GM18508 (cell line): ENCODE measurements at regions not wholly inside any gene's neighbourhood (a gene's known extent, or its start where the extent isn't known, plus 50 kb on each side); places are given as distances from the start of the nearest gene placed in this dataset.

Experiments used
- ATAC-seq: cut with Tn5 transposase; IDR thresholded peaks from one replicate; pipeline ENCODE4 v1.9.1; 2021; ENCODE audit warnings: moderate number of reproducible peaks; ENCODE audit not compliant: insufficient read depth, unreplicated experiment

GRCh38 chr17:55635253-55635914 is 87.3 kb downstream of the TMEM100 start:
- ATAC-seq = no peak

- ATAC-seq = no peak
These were observed 88.0 kb downstream of the TMEM100 start for GRCh38 chr17:55634702-55635101.

DNA sequence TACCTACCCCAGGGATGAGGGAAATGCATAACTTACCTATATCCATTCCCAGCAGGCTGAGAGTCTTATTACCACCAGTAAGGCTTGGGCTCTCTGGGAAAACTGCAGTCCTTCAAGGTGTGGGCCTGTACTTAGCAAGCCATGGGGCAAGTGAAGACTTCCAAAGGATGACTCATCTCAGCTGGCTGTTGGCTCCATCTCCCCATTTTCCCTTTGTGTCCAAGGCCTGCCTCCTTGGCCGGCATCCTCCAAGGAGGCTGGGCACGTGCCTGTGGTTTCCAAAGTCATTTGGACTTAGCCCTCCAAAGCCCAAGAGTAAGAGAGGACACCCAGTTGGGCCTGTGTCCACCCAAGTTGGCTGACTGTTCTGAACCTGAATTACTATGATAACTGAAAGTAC is 89.8 kb downstream of the TMEM100 start:
- no peak for ATAC-seq

DNA sequence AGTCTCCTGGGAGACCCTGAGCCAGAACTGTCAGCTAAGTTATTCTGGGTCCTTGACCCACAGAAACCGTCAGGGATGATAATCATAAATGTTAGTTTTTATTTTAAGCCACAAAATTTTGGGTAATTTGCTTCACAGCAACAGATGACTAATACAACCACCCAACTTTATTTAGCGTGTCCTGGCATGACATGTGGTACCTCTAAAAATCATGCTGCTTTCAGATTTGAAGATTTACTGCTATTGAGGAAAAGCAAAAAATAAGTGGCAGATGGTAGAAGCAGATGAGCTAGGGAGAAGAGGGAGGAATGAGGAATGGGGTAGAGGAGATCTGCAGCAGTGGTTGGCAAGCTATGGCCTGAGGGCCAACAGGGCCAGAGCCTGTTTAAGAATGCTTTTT is 90.4 kb downstream of the TMEM100 start:
- no peak for ATAC-seq

DNA sequence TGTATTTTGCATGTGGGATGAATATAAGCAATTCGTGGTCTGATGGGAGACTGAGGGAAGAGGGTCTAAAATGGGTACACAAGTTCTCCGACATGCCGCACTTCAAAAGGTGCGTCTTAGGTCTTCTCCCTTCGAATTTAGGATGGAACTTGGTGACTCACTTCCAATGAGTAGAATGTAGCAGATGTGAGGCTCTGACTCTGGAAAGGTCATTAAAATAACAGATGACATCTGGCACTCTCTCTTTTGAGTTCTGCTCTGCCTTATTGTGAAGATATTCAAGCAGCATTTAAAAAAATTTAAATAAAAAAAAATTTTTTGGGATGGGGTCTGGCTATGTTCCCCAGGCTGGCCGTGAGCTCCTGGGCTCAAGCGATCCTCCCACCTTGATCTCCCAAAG is 92.7 kb downstream of the TMEM100 start:
- no peak for ATAC-seq

GRCh38 chr17:55625521-55625920 is 97.1 kb downstream of the TMEM100 start:
- no peak for ATAC-seq

DNA sequence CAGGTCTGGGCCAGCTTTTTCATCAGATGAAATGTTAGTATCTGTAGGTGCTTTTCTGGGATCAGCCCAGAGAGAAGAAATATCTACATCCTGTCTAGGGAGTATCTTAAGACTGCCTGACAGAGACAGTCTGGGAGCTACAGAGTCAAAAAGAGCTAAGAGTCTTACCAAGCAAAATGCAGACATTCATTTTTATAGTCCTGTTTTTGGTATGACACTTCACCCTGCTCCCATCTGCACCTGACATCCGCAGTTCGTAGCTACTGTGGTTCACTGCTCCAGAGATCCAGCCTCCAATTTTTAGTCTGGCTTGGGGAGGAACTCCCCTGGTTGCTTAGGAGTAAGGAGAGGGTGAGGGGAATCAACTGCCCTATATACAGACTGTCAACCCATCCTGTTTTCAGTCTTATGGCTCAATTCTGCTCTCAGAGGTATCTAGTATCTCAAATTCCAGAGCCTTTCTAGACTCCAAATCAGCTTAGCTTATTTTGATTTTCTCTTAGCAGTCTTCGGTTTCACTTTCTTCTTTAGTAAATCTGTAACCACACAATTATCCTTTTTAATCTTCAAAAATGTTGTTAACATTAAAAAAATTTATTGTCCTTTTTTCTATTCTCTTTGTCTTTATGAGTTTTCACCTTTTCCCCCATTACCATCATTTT is 97.8 kb downstream of the TMEM100 start:
- no peak for ATAC-seq

DNA sequence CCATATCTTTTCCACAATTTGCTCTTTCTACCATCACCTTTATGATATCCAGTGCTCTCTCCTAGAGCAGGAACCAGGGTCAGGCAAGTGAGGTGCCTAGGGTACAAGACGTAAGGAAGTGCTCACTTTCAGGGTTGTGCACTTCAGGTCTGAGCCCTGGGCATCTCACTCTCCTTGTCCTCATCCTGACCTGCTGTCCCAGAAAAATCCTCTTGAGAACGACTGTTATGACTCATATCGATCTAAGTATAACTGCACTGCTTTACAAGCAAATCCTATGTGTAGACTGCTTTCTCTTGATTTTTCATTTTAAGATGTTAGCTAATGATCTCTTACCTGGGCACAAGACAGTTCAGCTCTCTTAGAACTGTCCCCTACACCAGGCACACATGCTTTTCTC is 100.1 kb downstream of the TMEM100 start:
- no peak for ATAC-seq

DNA sequence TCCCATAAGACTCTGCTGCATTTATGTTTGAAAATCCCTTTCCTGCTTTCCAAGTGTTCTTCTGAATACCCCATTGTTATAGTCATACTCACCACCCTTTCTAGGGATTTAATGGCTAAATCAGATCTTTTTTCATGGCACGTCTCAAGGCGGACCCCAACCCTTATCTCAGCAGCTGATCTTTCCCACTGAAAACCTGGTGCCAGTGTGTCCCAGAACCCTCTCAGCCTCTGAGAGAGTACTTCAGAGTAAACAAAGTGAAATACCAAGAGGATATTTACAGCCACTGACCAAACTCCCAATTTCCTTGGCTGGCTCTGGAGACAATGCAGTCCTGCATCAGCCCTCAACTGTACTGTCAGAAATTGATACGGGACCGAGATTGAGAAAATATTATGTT is 101.7 kb downstream of the TMEM100 start:
- no peak for ATAC-seq

- no peak for ATAC-seq
These were observed 102.6 kb downstream of the TMEM100 start for GRCh38 chr17:55620023-55620422.

DNA sequence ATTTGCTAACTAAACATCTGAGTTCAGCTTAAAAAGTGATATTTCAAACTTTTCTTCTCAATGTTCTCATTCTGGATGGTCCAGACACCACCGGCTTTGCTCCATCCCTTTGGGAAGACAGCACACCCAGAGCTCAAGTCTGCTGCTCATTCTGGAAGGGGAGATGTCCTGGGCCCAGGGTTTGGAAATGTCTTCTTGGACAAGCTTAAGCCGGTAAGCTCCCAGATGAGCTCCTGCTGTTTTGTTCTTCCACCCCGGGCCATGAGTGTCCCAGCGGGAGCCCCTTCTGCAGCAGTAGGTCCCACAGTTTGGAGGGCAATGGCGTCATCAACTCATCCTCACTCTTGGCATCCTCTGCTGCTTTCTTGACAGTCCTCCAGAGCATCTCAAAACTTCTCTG is 105.2 kb downstream of the TMEM100 start:
- ATAC-seq = no peak

- ATAC-seq = no peak
These were observed 102.8 kb upstream of the SMIM36 start for GRCh38 chr17:55614061-55614460.

GRCh38 chr17:55612691-55613141 is 101.5 kb upstream of the SMIM36 start:
- ATAC-seq = no peak

GRCh38 chr17:55607731-55608341 is 96.6 kb upstream of the SMIM36 start:
- no peak for ATAC-seq

DNA sequence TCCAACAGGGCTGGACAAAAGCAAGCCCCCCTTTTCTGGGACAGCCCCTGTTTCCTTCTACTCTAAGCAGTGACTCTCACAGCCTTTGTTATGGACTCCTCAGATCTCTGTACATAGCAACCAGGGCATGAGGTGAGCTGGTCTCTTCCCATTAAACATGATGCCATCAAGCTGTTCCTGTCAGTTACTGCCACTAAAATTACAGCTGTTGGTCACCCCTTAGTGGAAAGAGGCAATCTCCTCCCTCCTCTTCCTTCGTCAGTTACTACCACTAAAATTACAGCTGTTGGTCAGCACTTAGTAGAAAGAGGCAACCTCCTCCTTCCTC is 95.2 kb upstream of the SMIM36 start:
- ATAC-seq = no peak

- no peak for ATAC-seq
These were observed 94.6 kb upstream of the SMIM36 start for GRCh38 chr17:55605705-55606487.

GRCh38 chr17:55601874-55602364 is 90.7 kb upstream of the SMIM36 start:
- no peak for ATAC-seq

- no peak for ATAC-seq
These were observed 87.2 kb upstream of the SMIM36 start for GRCh38 chr17:55598495-55598894.

DNA sequence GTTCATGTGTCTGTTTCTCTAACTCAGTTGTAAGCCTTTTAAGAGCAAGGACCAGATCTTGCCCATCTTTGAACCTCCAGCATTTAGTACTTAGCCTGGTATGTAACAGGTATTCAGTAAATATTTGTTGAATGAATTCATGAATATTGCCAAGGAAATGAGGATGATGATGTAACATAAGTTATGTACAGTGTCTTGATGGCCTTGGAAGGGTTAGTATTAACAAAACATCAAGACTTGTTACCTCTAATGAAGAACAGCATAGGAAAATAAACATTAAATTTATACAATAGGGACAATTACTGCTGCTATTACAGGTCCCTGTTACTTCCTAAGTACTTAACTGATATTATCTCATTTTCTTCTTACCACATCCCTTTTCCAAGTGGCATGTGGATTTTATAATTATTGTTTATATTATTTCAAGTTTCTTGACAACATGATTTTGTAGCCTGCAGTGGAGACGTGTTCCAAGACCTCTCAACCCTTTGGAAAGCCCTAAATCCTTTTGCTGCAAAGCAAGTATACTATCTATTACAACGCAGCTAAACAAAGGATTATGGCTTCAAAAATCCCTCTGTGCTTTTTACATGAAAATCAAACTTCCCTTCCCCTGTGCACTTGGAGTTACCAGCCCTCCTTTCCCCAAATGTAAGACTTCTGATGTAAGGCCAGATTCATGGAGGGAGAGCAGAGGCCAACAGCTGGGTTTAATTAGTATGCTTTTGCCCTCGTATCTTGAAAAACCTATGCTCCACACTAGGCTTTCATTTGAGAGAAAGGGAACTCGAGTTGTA is 77.4 kb upstream of the SMIM36 start:
- ATAC-seq = no peak

GRCh38 chr17:55587608-55588139 is 76.4 kb upstream of the SMIM36 start:
- ATAC-seq = no peak
